ENCODE measurements at regions not wholly inside any gene's neighbourhood (a gene's known extent, or its start where the extent isn't known, plus 50 kb on each side); places are given as distances from the start of the nearest gene placed in this dataset.

DNA sequence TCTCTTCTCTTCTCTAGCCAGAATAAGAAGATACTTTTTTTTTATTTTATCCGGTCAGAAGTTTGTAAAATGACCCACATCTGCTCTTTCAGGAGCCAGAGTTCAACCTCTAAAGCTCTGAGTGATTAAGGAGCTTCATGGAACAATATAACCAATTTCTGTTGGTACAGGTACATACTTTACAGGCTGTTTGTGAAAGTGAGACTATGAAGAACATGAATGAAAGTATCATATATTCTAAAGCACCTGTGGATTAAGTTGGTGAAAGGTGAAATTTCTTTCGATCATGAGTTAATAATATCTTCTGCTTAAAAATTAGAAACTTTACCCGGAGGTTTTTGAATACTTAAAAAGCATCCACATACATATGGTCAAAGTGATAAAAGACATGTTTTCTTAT, 65.2 kb downstream of the DMRT2 start:
- no peaks in the 10 kb centered on the region for H3K4me1 ChIP-seq
- no peaks in the 10 kb centered on the region for H3K27me3 ChIP-seq
- no peaks in the 10 kb centered on the region for H3K9me3 ChIP-seq
- DNase-seq: no peak
- in situ Hi-C loops (cut with MboI; ENCODE audit: low pct_ligation_motif_present in 1 of 4, low pct_unique_long_range_greater_than_20kb in 1 of 4, low sequenced_read_pairs in 3 of 4): loop anchor here in 1 of 4 donors (25.0 kb wide), 1 partner anchor 322 kb away; no protein-coding TSS in a partner anchor
- TF ChIP-seq POLR2A (IDR thresholded peaks at IDR 0.05) (no peak), POLR2AphosphoS5 (IDR thresholded peaks at IDR 0.05) (no peak)
- TF ChIP-seq, protein P1, sequence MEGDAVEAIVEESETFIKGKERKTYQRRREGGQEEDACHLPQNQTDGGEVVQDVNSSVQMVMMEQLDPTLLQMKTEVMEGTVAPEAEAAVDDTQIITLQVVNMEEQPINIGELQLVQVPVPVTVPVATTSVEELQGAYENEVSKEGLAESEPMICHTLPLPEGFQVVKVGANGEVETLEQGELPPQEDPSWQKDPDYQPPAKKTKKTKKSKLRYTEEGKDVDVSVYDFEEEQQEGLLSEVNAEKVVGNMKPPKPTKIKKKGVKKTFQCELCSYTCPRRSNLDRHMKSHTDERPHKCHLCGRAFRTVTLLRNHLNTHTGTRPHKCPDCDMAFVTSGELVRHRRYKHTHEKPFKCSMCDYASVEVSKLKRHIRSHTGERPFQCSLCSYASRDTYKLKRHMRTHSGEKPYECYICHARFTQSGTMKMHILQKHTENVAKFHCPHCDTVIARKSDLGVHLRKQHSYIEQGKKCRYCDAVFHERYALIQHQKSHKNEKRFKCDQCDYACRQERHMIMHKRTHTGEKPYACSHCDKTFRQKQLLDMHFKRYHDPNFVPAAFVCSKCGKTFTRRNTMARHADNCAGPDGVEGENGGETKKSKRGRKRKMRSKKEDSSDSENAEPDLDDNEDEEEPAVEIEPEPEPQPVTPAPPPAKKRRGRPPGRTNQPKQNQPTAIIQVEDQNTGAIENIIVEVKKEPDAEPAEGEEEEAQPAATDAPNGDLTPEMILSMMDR (IDR thresholded peaks at IDR 0.05): no peak
- no peak overlapping the region for H3K27ac ChIP-seq
- no peaks in the 10 kb centered on the region for H3K36me3 ChIP-seq
- intact Hi-C loops (cut with DNase I; ENCODE audit: low total_unique reads): loop anchor here (10.0 kb wide), 1 partner anchor 69 kb away; no protein-coding TSS in a partner anchor
- WGBS, 2 donors (ENCODE audit: low coverage in 1 of 2): 78 to 92% methylated on average over 3 of the region's 3 CpGs
- no peak overlapping the region for H3K4me3 ChIP-seq

DNA sequence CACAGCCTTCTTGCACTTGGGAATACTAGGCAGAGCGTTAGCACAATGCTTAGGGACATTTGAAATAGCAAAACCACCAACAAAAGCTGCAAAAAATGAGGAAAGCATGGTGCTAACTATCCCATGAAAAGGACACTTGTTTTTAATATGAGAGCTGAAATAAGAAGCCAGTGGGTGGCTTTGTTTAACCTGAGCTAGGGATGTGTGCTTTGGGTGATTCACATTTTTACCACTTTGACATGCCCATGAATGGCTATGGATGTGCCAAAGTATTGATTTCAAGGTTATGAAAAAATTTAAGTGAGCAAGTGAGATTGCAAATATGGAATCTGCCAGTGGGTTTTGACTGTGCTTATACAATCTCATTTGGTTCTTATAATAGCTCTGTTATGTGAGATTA, 67.3 kb downstream of the DMRT2 start:
- Histone ChIP-seq H3K27ac (no peak overlapping the region), H3K27me3 (no peaks in the 10 kb centered on the region), H3K4me3 (no peak overlapping the region), H3K4me1 (no peaks in the 10 kb centered on the region), H3K36me3 (no peaks in the 10 kb centered on the region), H3K9me3 (no peaks in the 10 kb centered on the region)
- DNase-seq: no peak
- intact Hi-C loops (cut with DNase I; ENCODE audit: low total_unique reads): loop anchor here (10.0 kb wide), 1 partner anchor 67 kb away; no protein-coding TSS in a partner anchor
- WGBS, 2 donors (ENCODE audit: low coverage in 1 of 2): 73 to 76% methylated on average over 1 of the region's 1 CpG
- TF ChIP-seq EP300 (IDR thresholded peaks at IDR 0.05; ENCODE audit: low read depth) (no peak), POLR2A (IDR thresholded peaks at IDR 0.05) (no peak), POLR2AphosphoS5 (IDR thresholded peaks at IDR 0.05) (no peak)
- TF ChIP-seq, protein P1 (IDR thresholded peaks at IDR 0.05): no peak
- in situ Hi-C loops (cut with MboI; ENCODE audit: low pct_ligation_motif_present in 1 of 4, low pct_unique_long_range_greater_than_20kb in 1 of 4, low sequenced_read_pairs in 3 of 4): loop anchor here in 1 of 4 donors (25.0 kb wide), 1 partner anchor 320 kb away; no protein-coding TSS in a partner anchor

DNA sequence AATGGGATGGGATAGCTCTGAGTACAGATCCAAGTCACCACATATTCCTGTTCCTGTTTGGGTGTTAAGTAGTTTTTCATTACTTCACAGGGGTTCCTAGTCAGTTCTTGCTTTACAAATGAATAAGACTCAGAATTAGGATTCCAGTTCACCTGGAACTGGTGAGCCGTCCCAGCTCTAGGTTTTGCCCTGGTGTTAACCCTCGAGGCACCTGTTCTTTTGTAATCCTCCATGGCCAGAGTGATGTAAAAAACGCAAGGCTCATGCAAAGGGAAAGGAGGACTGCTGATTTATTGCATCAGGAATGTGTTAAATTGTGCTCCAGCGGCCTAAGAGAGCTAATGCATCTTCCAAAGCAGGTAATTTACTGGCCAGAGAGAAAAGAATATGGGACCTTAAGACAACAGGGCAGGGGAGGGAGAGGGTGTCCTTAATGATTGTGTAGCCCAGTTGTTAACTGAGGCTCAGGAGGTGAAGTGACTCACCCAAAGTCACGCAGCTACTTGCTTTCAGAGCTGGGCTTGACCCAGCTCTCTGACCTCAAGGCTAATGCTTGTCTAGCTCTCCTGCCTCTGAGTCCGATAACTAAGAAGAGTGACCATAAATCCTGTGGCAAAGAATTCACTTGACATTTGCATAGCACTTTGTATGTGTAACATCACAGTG, 70.5 kb downstream of the DMRT2 start:
- 43 to 48% methylated on average over 6 of the region's 6 CpGs for WGBS, 2 donors (ENCODE audit: low coverage in 1 of 2)

DNA sequence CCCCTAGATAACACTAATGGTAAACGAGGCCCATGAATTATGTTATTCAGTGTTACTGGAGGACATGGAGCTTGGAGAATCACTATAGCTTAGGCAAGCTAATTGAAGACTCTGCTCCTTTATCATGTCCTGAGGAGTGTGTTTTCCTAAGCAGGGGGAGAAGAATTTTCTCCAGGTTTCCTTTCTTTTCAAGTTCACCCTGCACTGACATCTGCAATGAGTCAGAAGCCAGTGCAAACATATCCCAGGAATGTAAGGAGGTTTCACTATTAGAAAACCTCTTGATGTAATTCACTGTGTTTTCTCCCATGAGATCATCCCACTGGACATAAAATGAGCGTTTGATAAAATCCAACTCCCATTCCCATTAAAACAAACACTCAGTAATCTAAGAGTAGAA, 75.6 kb downstream of the DMRT2 start:
- Histone ChIP-seq H3K36me3 (no peaks in the 10 kb centered on the region), H3K4me1 (no peaks in the 10 kb centered on the region), H3K27ac (no peak overlapping the region), H3K27me3 (no peaks in the 10 kb centered on the region), H3K4me3 (no peak overlapping the region), H3K9me3 (no peaks in the 10 kb centered on the region)
- in situ Hi-C loops (cut with MboI; ENCODE audit: low pct_ligation_motif_present in 1 of 4, low pct_unique_long_range_greater_than_20kb in 1 of 4, low sequenced_read_pairs in 3 of 4): no loop called here
- no peak for DNase-seq
- intact Hi-C loops (cut with DNase I; ENCODE audit: low total_unique reads): no loop called here
- WGBS, 2 donors (ENCODE audit: low coverage in 1 of 2): 61 to 71% methylated on average over 2 of the region's 2 CpGs
- TF ChIP-seq POLR2A (IDR thresholded peaks at IDR 0.05): no peak
- no peak for TF ChIP-seq POLR2AphosphoS5 (IDR thresholded peaks at IDR 0.05)
- TF ChIP-seq, protein P1 (IDR thresholded peaks at IDR 0.05): no peak
- no peak for TF ChIP-seq EP300 (IDR thresholded peaks at IDR 0.05; ENCODE audit: low read depth)

More for the DNA sequence above, 70.5 kb downstream of the DMRT2 start:
- H3K36me3 ChIP-seq: no peaks in the 10 kb centered on the region
- intact Hi-C loops (cut with DNase I; ENCODE audit: low total_unique reads): no loop called here
- no peak overlapping the region for H3K4me3 ChIP-seq
- no peak for DNase-seq
- no peaks in the 10 kb centered on the region for H3K27me3 ChIP-seq
- in situ Hi-C loops (cut with MboI; ENCODE audit: low pct_ligation_motif_present in 1 of 4, low pct_unique_long_range_greater_than_20kb in 1 of 4, low sequenced_read_pairs in 3 of 4): loop anchor here in 1 of 4 donors (25.0 kb wide), 1 partner anchor 317 kb away; no protein-coding TSS in a partner anchor
- no peaks in the 10 kb centered on the region for H3K9me3 ChIP-seq
- TF ChIP-seq, protein P1 (IDR thresholded peaks at IDR 0.05): no peak
- no peak for TF ChIP-seq POLR2A (IDR thresholded peaks at IDR 0.05)
- TF ChIP-seq POLR2AphosphoS5 (IDR thresholded peaks at IDR 0.05): no peak
- TF ChIP-seq EP300 (IDR thresholded peaks at IDR 0.05; ENCODE audit: low read depth): no peak
- no peak overlapping the region for H3K27ac ChIP-seq
- no peaks in the 10 kb centered on the region for H3K4me1 ChIP-seq

Measured in transverse colon (tissue), 4 donors.